ENCODE measurements at regions not wholly inside any gene's neighbourhood (a gene's known extent, or its start where the extent isn't known, plus 50 kb on each side); places are given as distances from the start of the nearest gene placed in this dataset.

GRCh38 chr2:74052732-74053710, 68.3 kb downstream of the TET3 start:
- TF ChIP-seq CTCF (IDR thresholded peaks at IDR 0.05; ENCODE audit: low read depth, low read length, missing input control) (no peak), ATF3 (IDR thresholded peaks at IDR 0.05) (no peak), FOXA1 (IDR thresholded peaks at IDR 0.05) (no peak), SP1 (IDR thresholded peaks at IDR 0.05) (no peak), RXRA (IDR thresholded peaks at IDR 0.05) (no peak), MAX (IDR thresholded peaks at IDR 0.05) (no peak), RAD21 (IDR thresholded peaks at IDR 0.05) (no peak), JUND (IDR thresholded peaks at IDR 0.05) (no peak), REST (IDR thresholded peaks at IDR 0.05) (no peak), ZBTB33 (IDR thresholded peaks at IDR 0.05) (no peak), HNF4G (IDR thresholded peaks at IDR 0.05) (no peak)

Measured in liver (tissue), 3 donors.